ENCODE measurements at regions not wholly inside any gene's neighbourhood (a gene's known extent, or its start where the extent isn't known, plus 50 kb on each side); places are given as distances from the start of the nearest gene placed in this dataset.

DNA sequence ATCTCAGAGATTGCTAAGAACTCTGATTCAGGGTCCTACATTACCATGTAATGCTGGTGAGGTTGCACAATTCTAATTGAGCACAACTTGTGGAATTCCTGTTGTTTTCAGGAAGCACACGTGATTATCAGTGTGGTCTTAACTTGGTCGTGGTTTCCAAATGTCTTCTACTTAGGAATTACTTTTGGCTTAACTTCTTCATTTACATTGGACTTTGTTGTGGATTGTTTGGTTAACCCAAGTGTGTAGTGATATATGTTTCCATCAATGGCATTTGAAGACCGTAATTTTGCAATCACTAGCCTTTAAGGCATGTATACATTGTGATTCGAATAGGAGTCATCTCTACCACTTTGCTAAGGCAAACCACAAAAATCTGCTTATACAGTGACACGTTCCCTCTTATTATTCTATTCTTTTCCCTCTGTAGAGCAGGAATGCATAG lies 373.3 kb downstream of the IRS1 start:
- no peak for DNase-seq

DNA sequence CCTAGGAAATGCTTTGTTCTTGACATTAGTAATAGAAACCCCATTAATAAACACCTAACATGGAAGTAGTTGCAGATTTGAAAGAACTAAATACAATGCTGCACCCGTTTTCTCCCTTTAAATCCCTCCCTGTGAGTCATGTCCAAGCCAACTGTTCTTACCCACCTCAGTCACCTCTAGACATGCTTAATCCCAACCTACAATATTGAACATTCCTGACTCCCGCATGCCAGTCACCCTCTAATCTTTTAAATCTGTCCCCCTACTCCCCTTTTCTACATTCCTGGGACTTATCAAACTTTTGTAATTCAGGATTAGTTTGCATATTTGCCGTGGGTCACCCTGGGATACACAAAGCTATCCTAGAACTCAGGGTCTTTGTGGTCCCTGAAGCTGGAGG lies 374.6 kb downstream of the IRS1 start:
- DNase-seq, result no peak

DNA sequence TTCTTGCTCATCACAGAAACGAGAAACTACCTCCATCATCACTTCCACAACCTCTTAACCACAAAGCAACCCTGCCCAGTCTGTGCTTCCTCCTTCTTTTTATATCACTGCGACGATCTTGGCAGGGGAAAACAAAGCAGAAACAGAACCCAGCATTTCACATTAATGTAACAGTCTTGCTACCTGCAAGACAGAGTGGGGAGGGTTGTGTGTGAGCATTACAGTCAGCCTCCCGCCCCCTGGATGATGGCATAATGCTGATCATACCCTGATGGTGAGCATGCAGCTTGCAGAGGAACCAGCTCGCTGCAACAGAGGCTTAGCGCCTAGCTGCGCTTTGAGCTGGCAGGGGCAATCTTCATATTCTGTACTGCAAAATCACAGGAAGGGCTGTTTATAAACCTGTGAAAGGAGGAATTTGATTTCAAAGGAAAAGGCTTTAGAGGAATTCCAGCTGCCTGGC lies 376.1 kb downstream of the IRS1 start:
- no peak for DNase-seq

DNA sequence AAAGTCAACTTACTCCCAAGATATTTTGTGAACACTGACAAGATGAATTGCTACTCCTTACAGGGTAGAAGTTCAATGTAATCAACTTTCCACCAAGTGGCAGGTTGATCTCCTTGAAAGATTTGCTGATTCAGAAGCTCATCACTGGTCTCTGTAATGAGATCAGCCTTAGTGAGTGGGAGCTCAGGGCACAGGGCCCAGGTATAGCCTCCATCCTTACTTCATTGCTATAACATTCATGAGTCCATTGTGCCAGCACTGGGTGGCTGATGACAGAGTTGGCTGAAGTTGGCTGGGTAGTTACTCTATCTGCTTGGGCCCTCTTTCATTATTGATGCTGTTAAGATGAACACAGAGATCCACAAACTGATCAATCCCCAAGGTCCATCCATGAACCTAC lies 379.0 kb downstream of the IRS1 start:
- DNase-seq, result no peak

DNA sequence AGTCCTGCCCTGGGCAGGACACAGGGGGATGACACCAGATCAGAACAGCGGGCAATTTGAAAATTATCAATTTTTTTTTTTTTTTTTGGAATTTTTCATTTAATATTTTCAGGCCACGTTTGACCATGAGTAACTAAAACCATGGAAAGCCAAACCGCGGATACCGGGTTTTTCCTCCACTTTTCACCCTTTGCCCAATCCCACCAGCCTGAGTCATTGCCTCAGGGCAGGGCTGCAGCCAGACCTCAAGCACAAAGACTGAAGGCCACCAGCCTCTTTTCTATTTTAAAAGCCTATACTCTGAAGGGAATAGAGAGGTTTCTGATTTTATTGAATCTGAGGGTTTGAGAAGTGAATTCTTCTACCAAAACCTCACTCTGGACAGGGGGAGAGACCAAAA lies 381.1 kb downstream of the IRS1 start:
- no peak for DNase-seq

DNA sequence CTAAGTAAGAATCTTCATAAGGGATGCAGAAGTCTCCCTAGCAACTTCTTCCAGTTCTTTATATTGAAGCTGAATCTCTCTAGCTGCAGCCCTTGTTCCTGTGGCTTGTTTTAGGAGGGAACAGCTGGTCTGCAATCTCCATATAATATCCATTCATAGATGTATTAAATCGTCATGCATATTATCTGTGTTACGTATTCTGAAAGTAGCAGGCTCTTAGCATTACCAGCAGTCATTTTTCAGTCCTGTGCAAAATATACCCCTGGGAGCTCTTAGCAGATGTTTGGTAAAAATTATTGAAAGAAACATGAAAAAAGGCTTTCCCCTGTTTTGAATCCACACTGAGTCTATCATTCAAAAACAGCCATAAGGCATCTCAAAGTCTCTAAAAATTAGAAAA lies 385.3 kb downstream of the IRS1 start:
- no peak for DNase-seq

DNA sequence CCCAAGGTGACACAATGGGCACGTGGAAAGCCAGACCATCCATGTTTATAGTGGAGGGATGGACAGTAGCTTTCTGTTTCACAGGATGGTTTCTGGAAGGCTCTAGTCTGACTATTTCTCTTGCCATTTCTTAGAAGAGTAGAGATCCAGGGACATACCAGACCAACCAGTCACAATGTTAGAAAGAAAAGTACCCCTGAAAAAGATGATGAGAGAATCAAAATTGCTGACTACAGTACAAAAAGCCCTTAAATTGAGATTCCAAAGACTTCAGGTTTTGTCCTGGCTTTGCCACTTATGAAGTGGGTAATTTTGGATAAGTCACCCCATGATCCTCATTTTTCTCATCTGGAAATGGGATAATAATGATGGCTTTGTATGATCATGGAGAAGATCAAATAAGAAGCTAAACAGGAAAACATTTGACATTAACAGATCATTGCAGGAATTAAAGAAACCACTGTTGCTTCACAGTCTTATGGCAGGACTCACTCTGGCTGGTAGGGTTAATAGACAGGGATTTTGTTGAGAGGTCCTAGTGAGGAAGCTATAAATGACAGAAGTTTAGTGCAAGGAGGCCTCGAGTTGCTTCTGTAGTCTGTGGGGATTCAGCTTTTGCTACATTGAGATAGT lies 386.0 kb downstream of the IRS1 start:
- DNase-seq, result no peak

DNA sequence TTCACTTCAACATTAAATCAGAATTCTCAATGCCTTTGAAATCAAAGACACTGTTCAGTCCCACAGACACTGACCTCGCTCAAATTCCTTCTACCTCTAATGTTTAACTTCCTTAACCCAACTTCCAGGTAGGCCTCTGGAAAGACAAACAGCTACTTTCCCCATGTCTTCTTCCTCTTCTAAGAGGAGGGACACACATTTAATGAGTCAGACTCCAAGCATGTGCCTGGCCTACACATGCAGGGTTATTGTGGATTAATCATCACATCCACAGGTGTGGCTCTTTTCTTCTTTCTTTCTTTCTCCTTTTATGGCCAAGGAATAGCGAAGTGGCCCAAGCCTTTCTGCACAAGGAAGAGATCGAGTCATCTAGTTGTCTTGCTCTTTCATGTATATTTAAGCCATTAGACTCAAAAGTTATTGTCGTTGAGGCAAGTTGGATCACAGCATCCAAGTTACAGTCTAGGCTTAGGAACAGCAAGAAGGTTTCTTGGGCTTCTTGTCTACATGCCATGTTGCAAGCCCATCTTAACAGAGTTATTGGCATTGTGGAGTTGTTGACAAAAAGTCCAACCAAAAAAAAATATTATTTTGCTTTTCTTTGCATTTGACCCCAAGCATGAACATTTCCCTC lies 387.8 kb downstream of the IRS1 start:
- DNase-seq, result no peak

DNA sequence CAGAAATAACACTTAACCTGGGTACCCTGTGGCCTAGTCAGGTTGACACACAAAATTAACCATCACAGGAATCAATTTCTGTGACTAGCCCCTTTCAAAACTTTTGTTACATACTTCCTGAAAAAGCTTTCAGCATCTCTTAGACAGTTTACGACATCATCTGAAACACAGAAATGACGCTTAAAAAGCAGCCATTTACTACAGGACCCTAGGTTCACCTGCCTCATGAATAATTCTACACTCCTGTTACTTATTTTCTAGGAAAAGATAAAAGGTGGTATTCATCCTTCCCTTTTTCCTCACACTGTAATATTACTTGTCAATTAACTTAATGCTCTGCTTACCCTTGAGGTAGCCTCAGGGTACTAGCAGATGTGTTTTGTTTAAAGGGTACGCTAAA lies 388.4 kb downstream of the IRS1 start:
- DNase-seq, result no peak

DNA sequence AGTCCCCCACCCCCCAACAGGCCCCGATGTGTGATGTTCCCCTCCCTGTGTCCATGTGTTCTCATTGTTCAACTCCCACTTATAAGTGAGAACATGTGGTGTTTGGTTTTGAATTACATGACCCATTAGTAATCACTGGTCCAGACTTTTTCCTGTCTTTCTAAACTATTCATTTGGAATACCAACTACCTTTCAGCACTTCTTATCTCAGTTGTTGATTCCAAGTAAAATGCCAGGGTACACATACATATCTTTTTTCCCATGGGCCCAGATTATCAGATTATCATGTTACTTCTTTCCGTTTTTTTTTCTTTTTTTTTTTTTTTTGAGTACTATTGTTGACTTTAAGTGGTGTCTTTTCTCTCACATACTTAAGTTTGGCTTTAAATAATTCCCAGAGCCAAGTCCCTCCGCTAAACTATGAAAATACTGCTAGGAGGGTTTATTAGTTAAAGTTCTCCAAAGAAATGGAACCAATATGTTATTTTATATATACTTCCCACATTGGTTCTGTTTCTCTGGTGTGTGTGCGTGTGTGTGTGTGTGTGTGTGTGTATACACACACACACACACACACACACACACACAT lies 389.3 kb downstream of the IRS1 start:
- no peak for DNase-seq

DNA sequence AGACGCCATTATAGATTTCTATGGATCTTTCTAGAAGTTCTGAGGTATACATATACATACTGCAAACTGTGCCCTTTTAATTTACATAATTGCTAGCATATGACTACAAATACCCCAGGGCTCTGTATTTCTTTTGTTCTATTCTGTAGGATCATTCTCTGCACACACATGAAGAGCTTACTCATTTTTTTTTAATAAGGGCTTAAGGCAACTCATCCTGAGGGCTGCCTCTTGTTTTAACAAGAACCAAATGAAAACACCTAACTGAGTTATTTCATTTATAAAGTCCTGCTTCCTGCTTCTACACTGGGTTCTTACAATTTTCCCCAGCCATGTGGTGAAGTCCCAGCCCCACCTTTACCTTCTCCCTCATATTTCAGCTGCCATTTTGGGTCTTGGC lies 390.5 kb downstream of the IRS1 start:
- DNase-seq, result no peak

DNA sequence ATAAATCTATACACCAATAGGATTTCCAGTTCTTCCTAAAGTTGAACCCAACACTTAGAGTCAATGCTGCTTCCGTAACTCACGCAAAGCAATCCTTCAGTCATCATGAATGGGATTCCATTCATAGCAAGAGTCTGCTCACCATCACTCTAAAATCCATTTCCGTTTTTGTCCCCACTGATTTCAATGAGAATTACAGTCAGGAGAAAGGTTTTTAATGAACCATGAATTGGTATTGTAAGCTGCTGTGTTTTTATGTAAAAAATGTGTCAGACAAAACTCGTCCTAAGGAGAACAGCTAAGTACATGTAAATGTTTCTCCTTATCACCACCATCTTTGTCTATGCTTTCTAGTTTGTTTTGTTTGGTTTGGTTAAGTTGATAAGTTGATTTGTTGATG lies 391.5 kb downstream of the IRS1 start:
- no peak for DNase-seq

DNA sequence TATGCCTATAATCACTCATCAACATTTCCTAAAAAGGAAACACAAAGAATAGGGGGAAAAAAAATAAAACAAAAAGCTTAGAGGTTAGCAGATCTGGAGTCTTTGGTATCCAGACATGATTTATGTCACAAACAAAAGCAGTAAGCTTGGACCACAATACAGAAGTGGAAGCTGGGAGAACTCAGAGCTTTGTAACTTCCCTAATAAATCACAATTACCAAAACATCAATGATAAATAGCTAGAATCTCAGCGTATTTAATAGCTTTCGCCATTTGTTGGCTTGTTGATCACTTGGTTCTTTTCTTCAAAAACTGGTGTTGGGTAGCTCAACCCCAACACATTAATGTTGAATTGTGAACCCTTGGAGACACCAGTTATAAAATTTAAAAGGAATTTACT lies 392.5 kb downstream of the IRS1 start:
- DNase-seq, result no peak

DNA sequence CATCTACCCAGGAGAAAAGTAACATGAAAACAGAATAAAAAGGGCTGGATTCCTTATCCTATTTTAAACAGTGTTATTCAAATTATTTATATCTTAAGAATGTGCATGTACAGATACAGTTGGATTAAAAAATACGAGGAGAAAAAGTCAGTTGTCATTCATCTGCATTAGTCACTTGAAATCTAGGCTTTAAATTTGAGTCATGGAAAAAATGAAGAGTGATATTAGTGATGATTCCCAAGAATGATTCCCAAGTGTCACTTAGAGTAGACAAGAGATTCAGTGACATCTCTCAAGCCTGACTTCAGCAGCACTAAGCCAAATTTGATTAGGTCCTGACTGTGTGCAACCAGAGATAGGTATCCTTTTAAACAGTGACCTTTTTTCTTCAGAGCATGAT lies 394.2 kb downstream of the IRS1 start:
- no peak for DNase-seq

DNA sequence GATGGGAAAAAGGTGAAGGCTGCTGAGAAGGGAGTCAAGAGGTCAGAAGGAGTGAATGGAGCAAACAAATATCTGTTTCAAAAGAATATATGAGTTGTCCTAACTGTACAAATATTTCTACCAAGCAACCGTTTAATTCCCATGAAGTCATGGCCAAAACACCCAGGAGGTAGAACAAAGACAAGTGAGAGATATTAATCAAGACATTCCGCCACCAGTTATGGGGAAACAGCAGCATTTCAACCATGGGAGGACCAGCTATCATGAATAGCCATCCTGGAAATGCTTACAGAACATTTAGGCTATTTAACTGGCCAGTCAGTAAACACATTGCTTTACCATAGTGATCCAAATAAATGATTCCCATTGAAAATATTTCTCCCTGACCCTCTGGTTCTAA lies 396.3 kb downstream of the IRS1 start:
- no peak for DNase-seq

DNA sequence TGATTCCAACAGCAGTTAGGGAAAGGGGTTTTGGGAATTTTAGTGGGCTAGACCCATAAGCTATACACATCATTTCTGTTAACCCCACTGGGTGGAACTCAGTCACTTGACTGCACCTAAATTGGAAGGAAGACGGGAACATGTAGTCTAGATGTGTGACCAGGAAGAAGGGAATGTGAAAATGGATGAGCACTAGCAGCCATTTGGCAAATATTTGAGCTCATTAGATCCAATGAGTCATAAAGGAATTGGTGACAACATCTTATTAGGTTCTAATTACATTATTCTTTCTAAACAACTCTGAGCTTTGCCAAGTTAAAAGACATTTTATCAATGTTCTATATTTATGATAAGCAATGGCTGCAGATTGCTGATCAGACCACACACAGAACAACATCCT lies 400.6 kb downstream of the IRS1 start:
- DNase-seq, result no peak

DNA sequence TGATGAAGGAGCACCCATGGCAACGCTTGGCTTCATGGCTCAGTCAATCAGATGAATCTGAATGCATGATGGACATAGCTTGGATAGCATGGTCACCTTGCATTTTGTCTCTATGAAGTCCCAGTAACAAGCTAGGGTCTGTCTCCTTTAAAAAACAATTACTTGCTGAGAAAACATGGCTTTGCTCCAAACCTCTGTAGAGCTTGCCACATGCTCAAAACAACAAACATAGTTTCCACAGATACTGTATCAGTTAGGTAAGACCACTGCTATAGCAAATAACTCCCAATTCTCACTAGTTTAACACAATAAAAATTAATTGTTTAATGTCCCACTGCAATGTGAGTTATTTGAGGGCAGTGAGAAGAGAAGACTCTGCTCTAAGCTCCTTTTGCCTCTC lies 401.0 kb downstream of the IRS1 start:
- DNase-seq, result no peak

DNA sequence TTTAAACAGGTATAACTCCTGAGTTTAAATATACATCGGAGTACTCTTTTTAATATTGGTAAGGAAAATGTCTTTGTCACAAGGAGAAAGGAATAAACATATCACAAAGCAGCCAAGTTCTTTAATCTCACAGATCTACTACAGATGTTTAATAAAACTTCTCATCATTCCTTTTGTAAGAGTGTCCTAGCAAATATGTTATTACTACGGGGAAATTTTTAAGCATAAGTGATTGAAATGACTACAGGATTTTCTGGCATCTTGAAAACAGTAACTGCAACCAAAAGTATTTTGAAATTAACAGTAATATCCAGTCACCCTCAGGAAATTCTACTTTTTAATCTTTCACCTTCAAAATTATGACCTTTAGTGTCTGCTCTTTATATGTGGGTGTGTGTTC lies 403.1 kb downstream of the IRS1 start:
- DNase-seq, result no peak

DNA sequence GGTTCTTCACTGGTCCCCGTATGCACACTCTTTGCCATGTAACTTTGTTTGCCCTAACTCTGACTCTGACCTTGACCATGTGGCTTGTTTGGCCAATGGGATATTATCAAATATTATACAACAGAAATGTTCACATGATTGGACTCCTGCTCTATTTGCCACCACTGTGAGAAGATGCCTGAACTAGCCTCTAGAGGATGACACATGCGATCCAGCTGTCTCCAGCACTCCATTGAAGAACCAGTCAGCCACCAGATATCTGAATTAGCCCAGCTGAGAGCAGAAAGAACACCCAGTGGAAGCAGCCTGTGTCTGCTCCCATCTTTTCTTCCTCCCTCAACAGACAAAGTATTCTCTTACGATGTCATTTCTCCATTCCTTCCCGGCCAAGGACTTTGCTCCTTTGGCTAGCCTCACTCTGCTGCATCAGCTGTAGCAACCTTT lies 412.1 kb downstream of the IRS1 start:
- DNase-seq, result no peak

DNA sequence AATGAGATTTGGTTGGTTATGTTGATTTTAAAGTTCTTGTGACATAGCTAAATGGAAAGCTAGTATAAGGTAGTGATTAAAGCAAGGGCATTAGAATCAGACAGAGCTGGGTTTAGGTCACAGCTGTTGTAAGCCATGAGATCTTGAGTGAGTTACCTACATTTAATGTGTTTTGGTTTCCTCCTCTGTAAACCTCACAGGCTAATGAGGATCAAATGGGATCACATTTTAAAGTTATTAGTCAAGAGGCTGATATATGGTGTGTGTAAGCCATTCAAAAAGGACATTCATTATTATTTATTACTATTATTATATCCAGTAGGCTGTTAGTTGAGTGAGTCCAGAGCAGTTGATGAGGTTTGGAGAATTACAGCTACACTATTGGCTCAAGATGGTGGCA lies 416.2 kb downstream of the IRS1 start:
- DNase-seq, result no peak

- no peak for DNase-seq
Measured at GRCh38 chr2:226380679-226381078, 418.9 kb downstream of the IRS1 start.

DNA sequence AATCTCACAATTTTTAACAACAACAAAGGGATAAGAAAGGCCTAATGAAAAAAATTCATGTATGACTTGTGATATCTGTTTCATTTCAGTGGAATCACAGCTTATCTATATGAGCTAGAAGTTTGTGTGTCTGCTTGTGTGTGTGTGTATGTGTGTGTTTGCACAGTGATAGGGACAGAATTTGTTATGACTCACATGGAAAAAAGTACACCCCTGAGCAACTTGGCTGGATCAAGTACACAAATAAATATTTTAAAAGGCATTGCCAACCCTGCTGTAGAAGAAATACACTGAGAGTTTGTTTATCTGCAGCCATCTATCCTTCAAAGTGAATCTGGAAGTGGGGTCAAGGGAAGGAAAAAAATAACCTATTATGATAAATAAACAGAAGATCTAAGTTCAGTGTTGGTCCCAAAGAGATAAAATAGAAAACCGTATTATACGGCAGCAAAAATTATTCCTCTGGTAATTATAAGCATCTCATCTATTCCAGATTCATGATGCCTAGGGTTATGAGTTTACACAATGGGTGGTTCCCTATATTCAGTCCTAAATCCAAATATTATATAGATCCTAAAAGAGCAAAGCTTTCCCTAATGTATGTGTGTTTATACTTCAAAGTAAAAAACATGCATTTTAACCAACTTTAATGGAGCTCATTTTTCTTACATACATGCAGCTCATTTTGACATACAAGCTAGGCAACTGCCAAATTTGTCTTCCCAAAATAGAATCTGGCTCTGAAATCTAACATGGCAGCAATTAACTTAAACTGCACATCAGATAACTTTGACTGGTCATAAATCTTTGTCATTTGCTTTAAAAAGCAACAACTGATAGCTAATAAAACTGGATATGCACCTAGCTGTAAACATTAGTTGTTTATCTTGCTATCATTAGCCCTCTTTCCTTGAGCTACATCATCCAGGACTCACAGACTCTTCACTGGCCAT lies 420.6 kb downstream of the IRS1 start:
- DNase-seq, result no peak

GRCh38 chr2:226376516-226377180 lies 423.0 kb downstream of the IRS1 start:
- no peak for DNase-seq
